Ishikawa (cell line): ENCODE measurements at regions not wholly inside any gene's neighbourhood (a gene's known extent, or its start where the extent isn't known, plus 50 kb on each side); places are given as distances from the start of the nearest gene placed in this dataset.

Experiments
- CEBPB ChIP-seq: IDR thresholded peaks from 2 replicates; pipeline ENCODE4 v1.6.1; 2012
- CREB1 ChIP-seq: IDR thresholded peaks from 2 replicates; pipeline ENCODE4 v1.6.1; 2012; ENCODE audit warnings: low read depth
- EGR1 ChIP-seq: IDR thresholded peaks from 2 replicates; pipeline ENCODE4 v1.6.1; 2012
- EP300 ChIP-seq: IDR thresholded peaks from 2 replicates; pipeline ENCODE4 v1.6.1; 2012; ENCODE audit warnings: borderline replicate concordance
- FOXM1 ChIP-seq: IDR thresholded peaks from 2 replicates; pipeline ENCODE4 v1.6.1; 2012; ENCODE audit warnings: low read depth, borderline replicate concordance
- NFIC ChIP-seq: IDR thresholded peaks from 2 replicates; pipeline ENCODE4 v1.6.1; 2012
- RAD21 ChIP-seq: IDR thresholded peaks from 2 replicates; pipeline ENCODE4 v1.6.1; 2012; ENCODE audit warnings: low read depth
- REST ChIP-seq: IDR thresholded peaks from 2 replicates; pipeline ENCODE4 v1.6.1; 2012; ENCODE audit warnings: low read depth, mild to moderate bottlenecking
- TAF1 ChIP-seq: IDR thresholded peaks from 2 replicates; pipeline ENCODE4 v1.6.1; 2012; ENCODE audit warnings: low read depth, mild to moderate bottlenecking
- TCF12 ChIP-seq: IDR thresholded peaks from 2 replicates; pipeline ENCODE4 v1.6.1; 2012; ENCODE audit warnings: low read depth
- TEAD4 ChIP-seq: IDR thresholded peaks from 2 replicates; pipeline ENCODE4 v1.6.1; 2012
- YY1 ChIP-seq: IDR thresholded peaks from 2 replicates; pipeline ENCODE4 v1.6.1; 2012; ENCODE audit warnings: low read depth
- ZBTB7A ChIP-seq: IDR thresholded peaks from 2 replicates; pipeline ENCODE4 v1.6.1; 2012; ENCODE audit warnings: low read depth
- TF ChIP-seq, protein P1 (sequence below): IDR thresholded peaks from 2 replicates; pipeline ENCODE4 v1.6.1; 2012
- TF ChIP-seq, protein P2 (sequence below): IDR thresholded peaks from 2 replicates; pipeline ENCODE4 v1.6.1; 2012

DNA sequence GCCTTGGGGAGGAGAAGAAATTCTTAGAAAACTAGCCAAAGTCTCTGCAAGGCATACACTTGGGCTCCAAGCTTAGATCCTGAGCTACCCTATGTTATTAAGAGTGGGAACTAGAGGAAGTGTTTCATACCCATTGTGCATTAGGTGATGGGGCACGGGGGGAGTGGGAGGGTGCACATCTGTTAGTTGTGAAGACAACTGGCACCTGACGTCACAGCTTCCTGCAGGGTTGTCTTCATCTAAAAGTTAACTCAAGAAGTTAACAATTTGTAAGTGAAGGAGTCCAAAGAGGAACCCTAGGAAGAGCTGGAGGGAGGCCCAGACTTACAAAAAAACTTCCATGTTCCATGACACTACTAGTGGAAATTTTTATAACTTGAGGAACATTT lies 158.1 kb downstream of the ADRA2A start:
- TF ChIP-seq TAF1 (no peak), TCF12 (no peak)
- TF ChIP-seq, protein P1, sequence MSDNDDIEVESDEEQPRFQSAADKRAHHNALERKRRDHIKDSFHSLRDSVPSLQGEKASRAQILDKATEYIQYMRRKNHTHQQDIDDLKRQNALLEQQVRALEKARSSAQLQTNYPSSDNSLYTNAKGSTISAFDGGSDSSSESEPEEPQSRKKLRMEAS: no peak
- TF ChIP-seq, protein P2, sequence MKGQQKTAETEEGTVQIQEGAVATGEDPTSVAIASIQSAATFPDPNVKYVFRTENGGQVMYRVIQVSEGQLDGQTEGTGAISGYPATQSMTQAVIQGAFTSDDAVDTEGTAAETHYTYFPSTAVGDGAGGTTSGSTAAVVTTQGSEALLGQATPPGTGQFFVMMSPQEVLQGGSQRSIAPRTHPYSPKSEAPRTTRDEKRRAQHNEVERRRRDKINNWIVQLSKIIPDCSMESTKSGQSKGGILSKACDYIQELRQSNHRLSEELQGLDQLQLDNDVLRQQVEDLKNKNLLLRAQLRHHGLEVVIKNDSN: no peak

GRCh38 chr10:111240348-111240747 lies 163.5 kb downstream of the ADRA2A start:
- TF ChIP-seq YY1: no peak
- no peak for TF ChIP-seq CREB1
- no peak for TF ChIP-seq TCF12
- TF ChIP-seq, protein P1: no peak
- TF ChIP-seq REST: no peak
- no peak for TF ChIP-seq ZBTB7A
- TF ChIP-seq, protein P2: no peak
- TF ChIP-seq EP300: no peak
- TF ChIP-seq CEBPB: no peak
- TF ChIP-seq NFIC: no peak
- no peak for TF ChIP-seq TEAD4
- no peak for TF ChIP-seq EGR1
- TF ChIP-seq TAF1: no peak

DNA sequence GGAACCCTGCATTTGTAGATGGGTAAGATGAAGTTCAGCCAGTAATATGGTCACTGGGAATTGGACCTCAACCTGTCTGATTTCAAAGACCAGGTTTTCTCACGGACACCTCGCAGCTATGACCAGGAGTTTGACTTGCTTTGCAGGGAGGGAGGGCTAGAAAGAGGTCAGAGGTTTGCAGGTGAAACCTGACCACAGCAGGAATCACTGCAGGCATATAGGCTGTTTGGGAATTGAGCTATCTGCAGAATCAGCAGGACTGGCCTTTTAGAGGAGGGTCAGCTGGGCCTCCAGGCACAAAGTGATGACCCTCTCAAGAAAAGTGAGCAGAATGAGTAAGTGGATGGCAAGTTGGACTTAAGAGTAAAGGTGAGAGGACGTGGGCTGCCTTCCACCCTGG lies 166.3 kb downstream of the ADRA2A start:
- no peak for TF ChIP-seq TAF1
- TF ChIP-seq, protein P1: no peak
- TF ChIP-seq YY1: no peak
- TF ChIP-seq CEBPB: no peak
- no peak for TF ChIP-seq NFIC
- no peak for TF ChIP-seq TCF12
- TF ChIP-seq REST: no peak
- no peak for TF ChIP-seq EP300
- TF ChIP-seq CREB1: no peak
- no peak for TF ChIP-seq TEAD4
- TF ChIP-seq, protein P2: no peak
- TF ChIP-seq ZBTB7A: no peak
- TF ChIP-seq RAD21: no peak
- no peak for TF ChIP-seq FOXM1
- no peak for TF ChIP-seq EGR1

GRCh38 chr10:111246136-111246535 lies 169.3 kb downstream of the ADRA2A start:
- TF ChIP-seq EGR1: no peak
- no peak for TF ChIP-seq NFIC
- TF ChIP-seq RAD21: no peak
- no peak for TF ChIP-seq TAF1
- TF ChIP-seq TEAD4: no peak
- no peak for TF ChIP-seq YY1
- TF ChIP-seq FOXM1: no peak
- no peak for TF ChIP-seq EP300
- TF ChIP-seq, protein P1: no peak
- no peak for TF ChIP-seq CEBPB

- TF ChIP-seq CREB1: no peak
- no peak for TF ChIP-seq ZBTB7A
- no peak for TF ChIP-seq TAF1
- TF ChIP-seq EGR1: no peak
- no peak for TF ChIP-seq EP300
- TF ChIP-seq TEAD4: no peak
Measured at GRCh38 chr10:111246814-111247452, 170.1 kb downstream of the ADRA2A start.
